H1 (cell line): ENCODE measurements at regions not wholly inside any gene's neighbourhood (a gene's known extent, or its start where the extent isn't known, plus 50 kb on each side); places are given as distances from the start of the nearest gene placed in this dataset.

Source experiments
- CTCF ChIA-PET: fragments of 300-600 bp; sonication (Branson Sonifier 250); formaldehyde crosslinking; loops from one replicate; lab custom pipeline; 2021; ENCODE audit not compliant: partially characterized antibody; lab: Charles Lee
- POLR2A ChIA-PET: fragments of 300-600 bp; sonication (Branson Sonifier 250); formaldehyde crosslinking; loops from one replicate; lab custom pipeline; 2021; ENCODE audit warnings: inconsistent platforms; ENCODE audit not compliant: partially characterized antibody; lab: Charles Lee
- DNase-seq, 2 experiments: peaks; one replicate each; pipeline versions ENCODE4 v3.0.0 to v3.0.0-alpha.2; 2010 to 2022; ENCODE audit warnings: low spot score in 2 of 2, low read depth in 1 of 2, mixed read lengths in 1 of 2
- FAIRE-seq: peaks from 2 replicates; lab custom pipeline; 2011; peaks lifted over from hg19 to GRCh38; lab: Jason Lieb, UNC
- H2AFZ ChIP-seq: 2 replicates; pipeline ENCODE4 v1.8.1; 2012; ENCODE audit warnings: low read length, inconsistent platforms
- H2AK5ac ChIP-seq: 2 replicates; pipeline ENCODE4 v1.6.1; 2013; ENCODE audit warnings: low read depth, low read length
- H2BK120ac ChIP-seq: replicated peaks from 2 replicates; pipeline ENCODE3; 2013; ENCODE audit warnings: low read depth, low read length, inconsistent platforms
- H2BK12ac ChIP-seq: 2 replicates; pipeline ENCODE4 v1.6.1; 2013; ENCODE audit warnings: low read depth, low read length
- H2BK15ac ChIP-seq: 2 replicates; pipeline ENCODE4 v1.6.1; 2013; ENCODE audit warnings: low read length
- H2BK20ac ChIP-seq: 2 replicates; pipeline ENCODE4 v1.6.1; 2013; ENCODE audit warnings: low read length
- H2BK5ac ChIP-seq: 2 replicates; pipeline ENCODE4 v1.6.1; 2013; ENCODE audit warnings: low read depth, low read length
- H3K14ac ChIP-seq: 2 replicates; pipeline ENCODE4 v1.6.1; 2013; ENCODE audit warnings: inconsistent platforms; ENCODE audit not compliant: insufficient read length
- H3K18ac ChIP-seq: 2 replicates; pipeline ENCODE4 v1.6.1; 2013; ENCODE audit warnings: low read length; ENCODE audit errors: extremely low read depth
- H3K23ac ChIP-seq: 2 replicates; pipeline ENCODE4 v1.6.1; 2013; ENCODE audit warnings: inconsistent platforms; ENCODE audit not compliant: insufficient read length
- H3K23me2 ChIP-seq: 2 replicates; pipeline ENCODE4 v1.6.1; 2013; ENCODE audit warnings: low read depth, low read length
- H3K27ac ChIP-seq: 2 replicates; pipeline ENCODE4 v1.6.1; 2011; ENCODE audit warnings: low read depth, low read length, inconsistent platforms
- H3K27me3 ChIP-seq, 4 experiments: replicated peaks in 1 of 4; 1 replicate in 1 of 4; 2 replicates in 3 of 4; pipeline versions ENCODE4 v1.6.1 to v1.8.1; 2011 to 2013; ENCODE audit warnings: low read length in 3 of 4, mild to moderate bottlenecking in 3 of 4, inconsistent platforms in 2 of 4, mixed read lengths in 2 of 4, moderate library complexity in 1 of 4; ENCODE audit not compliant: control insufficient read depth in 3 of 4, insufficient read depth in 3 of 4; ENCODE audit errors: extremely low read depth in 1 of 4
- H3K36me3 ChIP-seq, 4 experiments: 2 replicates each; pipeline versions ENCODE4 v1.6.1 to v1.8.1; 2011 to 2013; ENCODE audit warnings: mild to moderate bottlenecking in 4 of 4, low read length in 3 of 4, moderate library complexity in 2 of 4, control low read depth in 1 of 4, inconsistent platforms in 1 of 4; ENCODE audit not compliant: insufficient read depth in 4 of 4, control insufficient read depth in 2 of 4
- H3K4ac ChIP-seq: replicated peaks from 2 replicates; pipeline ENCODE3; 2013; ENCODE audit warnings: low read length, low read depth, mixed read lengths, inconsistent platforms; ENCODE audit not compliant: insufficient read length
- H3K4me1 ChIP-seq, 4 experiments: replicated peaks in 1 of 4; 1 replicate in 1 of 4; 2 replicates in 3 of 4; pipeline versions ENCODE4 v1.6.1 to v1.8.1; 2011 to 2013; ENCODE audit warnings: low read length in 3 of 4, inconsistent platforms in 2 of 4, mixed read lengths in 1 of 4; ENCODE audit not compliant: insufficient read depth in 4 of 4, control insufficient read depth in 3 of 4
- H3K4me2 ChIP-seq, 2 experiments: 2 replicates each; pipeline versions ENCODE4 v1.6.1 to v1.8.1; 2011 to 2013; ENCODE audit warnings: low read depth in 2 of 2, low read length in 2 of 2, control low read depth in 1 of 2, inconsistent platforms in 1 of 2, mild to moderate bottlenecking in 1 of 2; ENCODE audit not compliant: insufficient read depth in 1 of 2
- H3K4me3 ChIP-seq, 4 experiments: fragments of 200-600, 300-600 bp in 1 of 4; sonication (generic), shearing (Covaris generic), sonication (Bioruptor Twin) in 1 of 4; 2 replicates each; pipeline versions ENCODE4 v1.5.1 to v1.8.1; 2011 to 2016; ENCODE audit warnings: low read length in 4 of 4, low read depth in 3 of 4, control low read depth in 2 of 4, inconsistent platforms in 2 of 4, mild to moderate bottlenecking in 2 of 4, mixed read lengths in 1 of 4, moderate library complexity in 1 of 4; ENCODE audit not compliant: insufficient read depth in 2 of 4; ENCODE audit errors: extremely low read depth in 1 of 4
- H3K56ac ChIP-seq: replicated peaks from 2 replicates; pipeline ENCODE3; 2013; ENCODE audit warnings: low read depth, mild to moderate bottlenecking, mixed read lengths, low read length, inconsistent platforms; ENCODE audit not compliant: insufficient read length
- H3K79me1 ChIP-seq: 2 replicates; pipeline ENCODE4 v1.6.1; 2013; ENCODE audit warnings: low read depth, low read length, control low read depth
- H3K79me2 ChIP-seq, 2 experiments: 2 replicates each; pipeline versions ENCODE4 v1.6.1 to v1.8.1; 2012 to 2013; ENCODE audit warnings: low read length in 2 of 2, mild to moderate bottlenecking in 2 of 2, inconsistent platforms in 1 of 2; ENCODE audit not compliant: insufficient read depth in 2 of 2, control insufficient read depth in 1 of 2
- H3K9ac ChIP-seq, 4 experiments: replicated peaks in 1 of 4; 1 replicate in 1 of 4; 2 replicates in 3 of 4; pipeline versions ENCODE4 v1.6.1 to v1.8.1; 2011 to 2013; ENCODE audit warnings: low read depth in 3 of 4, low read length in 3 of 4, control low read depth in 2 of 4, mild to moderate bottlenecking in 2 of 4, moderate library complexity in 2 of 4, inconsistent platforms in 1 of 4; ENCODE audit errors: extremely low read depth in 1 of 4
- H3K9me3 ChIP-seq, 2 experiments: 2 replicates each; pipeline versions ENCODE4 v1.6.1 to v1.8.1; 2012 to 2013; ENCODE audit warnings: mild to moderate bottlenecking in 2 of 2, moderate library complexity in 2 of 2, control low read depth in 1 of 2, inconsistent platforms in 1 of 2, low read depth in 1 of 2, low read length in 1 of 2, mixed read lengths in 1 of 2; ENCODE audit not compliant: insufficient read depth in 2 of 2
- H4K20me1 ChIP-seq, 2 experiments: replicated peaks in 1 of 2; 2 replicates each; pipeline versions ENCODE3 to v1.8.1; 2011 to 2013; ENCODE audit warnings: inconsistent platforms in 2 of 2, low read length in 2 of 2, mild to moderate bottlenecking in 1 of 2; ENCODE audit not compliant: insufficient read depth in 2 of 2, control insufficient read depth in 1 of 2
- H4K5ac ChIP-seq: 2 replicates; pipeline ENCODE4 v1.6.1; 2013; ENCODE audit warnings: low read length, low read depth, mixed read lengths, inconsistent platforms; ENCODE audit not compliant: insufficient read length
- H4K8ac ChIP-seq: 2 replicates; pipeline ENCODE4 v1.8.0; 2013; ENCODE audit warnings: mild to moderate bottlenecking, moderate library complexity, low read length, inconsistent platforms; ENCODE audit not compliant: insufficient read depth; ENCODE audit errors: extremely low read depth
- H4K91ac ChIP-seq: replicated peaks from 2 replicates; pipeline ENCODE3; 2013; ENCODE audit warnings: low read length, mixed read lengths, inconsistent platforms; ENCODE audit not compliant: insufficient read length
- EGR1 ChIP-seq: IDR thresholded peaks from 2 replicates; pipeline ENCODE4 v1.6.1; 2011; ENCODE audit warnings: low read depth, low read length, borderline replicate concordance
- EZH2 ChIP-seq: fragments of 200-600 bp; sonication (generic); IDR thresholded peaks from 2 replicates; pipeline ENCODE4 v1.7.1; 2012; ENCODE audit warnings: low read depth, mild to moderate bottlenecking, moderate library complexity, low read length, inconsistent platforms; ENCODE audit not compliant: severe bottlenecking
- HDAC2 ChIP-seq, 2 experiments: fragments of 300-600 bp in 1 of 2; sonication (generic) in 1 of 2; IDR thresholded peaks; 2 replicates each; pipeline ENCODE4 v1.6.1; 2011 to 2012; ENCODE audit warnings: low read depth in 2 of 2, low read length in 2 of 2, mild to moderate bottlenecking in 2 of 2, moderate library complexity in 2 of 2, borderline replicate concordance in 1 of 2, inconsistent platforms in 1 of 2
- MAX ChIP-seq: IDR thresholded peaks from 2 replicates; pipeline ENCODE4 v1.6.1; 2012; ENCODE audit warnings: inconsistent platforms
- PHF8 ChIP-seq: fragments of 200-600 bp; sonication (generic); conservative IDR thresholded peaks from 2 replicates; pipeline ENCODE4 v1.7.1; 2012; ENCODE audit warnings: low read depth, mild to moderate bottlenecking, inconsistent platforms, low read length, moderate library complexity
- POLR2AphosphoS5 ChIP-seq: IDR thresholded peaks from 2 replicates; pipeline ENCODE4 v1.6.1; 2011; ENCODE audit warnings: low read depth, low read length
- RFX5 ChIP-seq: IDR thresholded peaks from 2 replicates; pipeline ENCODE4 v1.6.1; 2011; ENCODE audit warnings: low read depth, low read length, improper control_type of control experiment, borderline replicate concordance
- SIRT6 ChIP-seq: IDR thresholded peaks from one replicate; pipeline ENCODE4 v1.7.1; 2012; ENCODE audit warnings: low read length, inconsistent platforms
- SP2 ChIP-seq: IDR thresholded peaks from 2 replicates; pipeline ENCODE4 v1.6.1; 2012; ENCODE audit warnings: mild to moderate bottlenecking, low read length, inconsistent platforms
- TAF7 ChIP-seq: optimal IDR thresholded peaks from 2 replicates; pipeline ENCODE3; 2011; ENCODE audit warnings: low read depth, mild to moderate bottlenecking, inconsistent platforms, low read length, moderate library complexity, borderline replicate concordance
- YY1 ChIP-seq: IDR thresholded peaks from 2 replicates; pipeline ENCODE4 v1.6.1; 2011; ENCODE audit warnings: low read depth, mild to moderate bottlenecking, low read length
- WGBS, 2 experiments: shearing (Covaris generic) in 1 of 2; methylation state at CpG; one replicate each; pipeline versions ENCODE4 v1.1.6 to v1.1.7; 2013 to 2015; ENCODE audit warnings: low lambda C conversion rate in 2 of 2, mixed read lengths in 2 of 2, inconsistent platforms in 1 of 2, low coverage in 1 of 2, missing lambda C conversion rate in 1 of 2; ENCODE audit not compliant: insufficient replicate concordance in 2 of 2, insufficient coverage in 1 of 2, insufficient read length in 1 of 2; ENCODE audit errors: extremely low coverage in 1 of 2, missing lambda C conversion rate in 1 of 2; 5-methylcytosine and 5-hydroxymethylcytosine counted together

- Histone ChIP-seq H3K9me3 (no peaks in the 10 kb centered on the region), H3K4me3 (no peak overlapping the region), H3K36me3 (peaks cover 0 to 28% (median 12%) of the 10 kb centered on the region in 4 experiments; a peak in 3 of 8 replicates), H2BK12ac (no peak overlapping the region), H2AFZ (no peak overlapping the region), H3K27me3 (no peaks in the 10 kb centered on the region), H4K5ac (no peak overlapping the region), H2BK120ac (no peak overlapping the region), H2BK5ac (no peak overlapping the region), H3K4me1 (no peaks in the 10 kb centered on the region), H3K56ac (no peak overlapping the region), H4K91ac (no peak overlapping the region), H3K18ac (no peak overlapping the region), H2BK20ac (no peak overlapping the region), H2BK15ac (no peak overlapping the region), H3K79me1 (no peaks in the 10 kb centered on the region), H3K14ac (no peak overlapping the region), H3K23ac (no peak overlapping the region), H3K79me2 (peaks cover 0 to 11% of the 10 kb centered on the region in 2 experiments; a peak in 2 of 4 replicates), H3K9ac (no peak overlapping the region), H3K4ac (no peak overlapping the region), H3K23me2 (no peaks in the 10 kb centered on the region), H4K20me1 (no peaks in the 10 kb centered on the region), H3K27ac (no peak overlapping the region), H2AK5ac (no peak overlapping the region), H4K8ac (no peak overlapping the region), H3K4me2 (no peak overlapping the region)
- DNase-seq (no peak), FAIRE-seq (no peak)
- WGBS, 2 experiments: 90% methylated on average over 2 of the region's 2 CpGs; no CpG with 5 or more reads in 1 of the 2 experiments
- ChIA-PET CTCF (no interaction called here), POLR2A (interaction anchor here (1.1 kb wide), 1 partner anchor 14 kb away, joined by 3 read pairs; no protein-coding TSS in a partner anchor)
- TF ChIP-seq RFX5: no peak
- no peak for TF ChIP-seq PHF8
- TF ChIP-seq HDAC2 (IDR thresholded peaks at IDR 0.05; ENCODE audit: borderline replicate concordance in 1 of 2, low read depth in 2 of 2, low read length in 2 of 2): no peak
- no peak for TF ChIP-seq POLR2AphosphoS5
- TF ChIP-seq YY1: no peak
- no peak for TF ChIP-seq EZH2
- no peak for TF ChIP-seq EGR1
- TF ChIP-seq TAF7: no peak
- no peak for TF ChIP-seq SP2
- TF ChIP-seq MAX: no peak
- TF ChIP-seq SIRT6: no peak
Observed at GRCh38 chrY:13790108-13790793, 86.6 kb downstream of the TMSB4Y start.
